Fibroblast of the aortic adventitia (primary cell): ENCODE measurements at regions not wholly inside any gene's neighbourhood (a gene's known extent, or its start where the extent isn't known, plus 50 kb on each side); places are given as distances from the start of the nearest gene placed in this dataset.

Experiments used
- DNase-seq: peaks from one replicate; pipeline ENCODE4 v3.0.0-alpha.2; 2010; ENCODE audit warnings: low read depth
- H3K4me3 ChIP-seq: 2 replicates; pipeline ENCODE4 v1.5.1; 2011; ENCODE audit warnings: low read depth, mild to moderate bottlenecking, control low read depth, low read length, moderate library complexity
- TF ChIP-seq, protein P1 (sequence below): IDR thresholded peaks from 2 replicates; pipeline ENCODE4 v1.5.1; 2011; ENCODE audit warnings: mild to moderate bottlenecking, low read length, control low read depth, inconsistent platforms; ENCODE audit not compliant: insufficient read depth

DNA sequence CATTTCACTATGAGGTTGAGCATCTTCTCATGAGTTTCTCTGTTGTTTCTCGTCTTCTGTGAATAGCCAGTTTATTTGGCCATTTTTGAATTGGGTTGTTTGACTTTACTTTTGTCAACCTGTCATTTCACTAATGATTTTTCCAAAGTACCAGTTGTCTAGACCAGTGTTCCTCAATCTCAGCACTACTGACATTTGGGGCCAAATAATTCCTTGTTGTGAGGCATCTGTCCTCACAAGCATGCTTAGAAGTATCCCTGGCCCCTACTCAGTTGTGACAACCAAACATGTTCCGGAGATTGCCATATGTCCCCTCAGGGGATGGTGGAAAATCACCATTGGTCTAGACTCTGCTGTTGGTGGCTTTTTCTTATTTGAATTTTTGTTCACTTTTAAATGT is 87.7 kb upstream of the GNAZ start:
- no peak overlapping the region for H3K4me3 ChIP-seq
- no peak for DNase-seq
- TF ChIP-seq, protein P1, sequence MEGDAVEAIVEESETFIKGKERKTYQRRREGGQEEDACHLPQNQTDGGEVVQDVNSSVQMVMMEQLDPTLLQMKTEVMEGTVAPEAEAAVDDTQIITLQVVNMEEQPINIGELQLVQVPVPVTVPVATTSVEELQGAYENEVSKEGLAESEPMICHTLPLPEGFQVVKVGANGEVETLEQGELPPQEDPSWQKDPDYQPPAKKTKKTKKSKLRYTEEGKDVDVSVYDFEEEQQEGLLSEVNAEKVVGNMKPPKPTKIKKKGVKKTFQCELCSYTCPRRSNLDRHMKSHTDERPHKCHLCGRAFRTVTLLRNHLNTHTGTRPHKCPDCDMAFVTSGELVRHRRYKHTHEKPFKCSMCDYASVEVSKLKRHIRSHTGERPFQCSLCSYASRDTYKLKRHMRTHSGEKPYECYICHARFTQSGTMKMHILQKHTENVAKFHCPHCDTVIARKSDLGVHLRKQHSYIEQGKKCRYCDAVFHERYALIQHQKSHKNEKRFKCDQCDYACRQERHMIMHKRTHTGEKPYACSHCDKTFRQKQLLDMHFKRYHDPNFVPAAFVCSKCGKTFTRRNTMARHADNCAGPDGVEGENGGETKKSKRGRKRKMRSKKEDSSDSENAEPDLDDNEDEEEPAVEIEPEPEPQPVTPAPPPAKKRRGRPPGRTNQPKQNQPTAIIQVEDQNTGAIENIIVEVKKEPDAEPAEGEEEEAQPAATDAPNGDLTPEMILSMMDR, result no peak

DNA sequence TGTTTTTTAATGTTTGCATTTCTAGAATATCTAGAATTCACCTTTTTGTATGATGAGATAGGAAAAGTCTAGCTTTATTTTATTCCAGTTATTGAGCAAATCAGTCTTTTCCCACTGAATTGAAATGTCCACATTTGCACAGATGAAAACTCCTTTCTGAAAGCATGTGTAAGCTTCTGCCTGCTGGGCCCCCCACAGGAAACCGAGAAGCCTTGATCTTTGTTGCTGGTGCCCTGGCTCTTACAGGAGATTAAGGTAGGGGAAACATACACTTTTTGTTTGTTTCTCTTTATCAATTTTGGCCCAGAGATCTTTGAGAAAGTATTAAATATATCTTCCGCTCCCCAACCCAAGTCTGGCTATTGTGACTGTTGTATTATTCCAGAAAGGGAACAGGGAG is 87.2 kb upstream of the GNAZ start:
- no peak overlapping the region for H3K4me3 ChIP-seq
- DNase-seq, result no peak
- TF ChIP-seq, protein P1, result no peak

DNA sequence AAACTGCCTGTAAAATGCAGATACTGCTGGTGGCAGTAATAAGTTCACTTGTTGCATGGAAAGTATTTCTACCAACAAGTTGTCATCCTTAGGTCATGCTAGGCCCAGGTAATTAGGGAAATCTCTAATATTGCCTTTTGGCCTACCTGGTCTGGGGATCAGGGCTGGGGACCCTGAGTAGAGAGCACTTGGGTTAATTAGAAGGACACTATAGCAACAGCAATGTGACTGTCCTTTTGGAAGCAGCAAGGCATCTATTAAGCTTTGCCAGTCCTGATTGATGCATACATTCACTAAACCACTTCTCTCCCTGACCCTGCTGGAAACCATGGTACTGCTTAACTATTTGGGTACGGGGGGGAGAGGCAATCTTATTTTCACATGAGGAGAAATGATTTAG is 86.5 kb upstream of the GNAZ start:
- TF ChIP-seq, protein P1, result no peak
- H3K4me3 ChIP-seq, result no peak overlapping the region
- DNase-seq, result no peak

GRCh38 chr22:22984967-22985366 is 85.4 kb upstream of the GNAZ start:
- no peak overlapping the region for H3K4me3 ChIP-seq
- TF ChIP-seq, protein P1, result no peak
- no peak for DNase-seq

- DNase-seq, result no peak
- no peak overlapping the region for H3K4me3 ChIP-seq
- TF ChIP-seq, protein P1, result no peak
Observed at GRCh38 chr22:22986008-22986407, 84.3 kb upstream of the GNAZ start.

DNA sequence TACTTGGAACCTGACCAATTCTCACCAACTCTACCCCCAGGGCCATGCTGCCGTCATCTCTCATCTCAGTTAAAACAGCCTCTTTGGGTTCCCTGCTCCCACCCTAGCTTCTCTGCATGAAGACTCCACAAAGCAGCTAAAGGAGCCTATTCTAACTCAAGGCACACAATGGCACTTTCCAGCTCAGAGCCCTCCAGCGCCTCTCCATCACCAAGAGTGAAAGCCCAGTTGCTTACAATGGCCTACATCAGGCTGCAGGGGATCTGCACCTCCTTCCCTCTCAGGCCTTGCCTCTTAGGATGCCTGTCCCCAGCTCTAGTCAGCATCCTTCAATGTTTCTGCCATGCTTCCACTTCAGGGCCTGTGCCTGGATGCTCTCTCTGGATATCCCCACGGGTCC is 83.7 kb upstream of the GNAZ start:
- no peak overlapping the region for H3K4me3 ChIP-seq
- TF ChIP-seq, protein P1, result no peak
- no peak for DNase-seq

DNA sequence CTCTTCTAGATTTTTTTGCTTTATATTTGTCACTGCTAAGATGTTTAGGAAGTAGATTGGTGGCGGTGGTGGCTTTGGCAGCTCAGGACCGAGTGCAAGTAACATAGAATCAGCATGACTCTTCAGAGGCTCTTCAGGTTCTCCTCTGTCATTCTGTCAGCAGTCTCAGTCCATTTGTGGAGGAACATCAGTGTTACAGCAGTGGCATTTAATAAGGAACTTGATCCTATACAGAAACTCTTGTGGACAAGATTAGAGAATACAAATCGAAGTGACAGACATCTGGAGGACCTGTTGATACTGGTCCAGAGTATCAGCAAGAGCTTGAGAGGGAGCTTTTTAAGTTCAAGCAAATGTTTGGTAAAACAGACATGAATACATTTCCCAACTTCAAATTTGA is 82.2 kb upstream of the GNAZ start:
- TF ChIP-seq, protein P1, result no peak
- no peak overlapping the region for H3K4me3 ChIP-seq
- no peak for DNase-seq
